IMR-90 (cell line): ENCODE measurements at regions not wholly inside any gene's neighbourhood (a gene's known extent, or its start where the extent isn't known, plus 50 kb on each side); places are given as distances from the start of the nearest gene placed in this dataset.
"Not testable (repeated sequence)": the region's sequence is repeated elsewhere in the genome, so short reads cannot be mapped to it uniquely, and the experiment has no call there.

ENCODE experiments used
- ATAC-seq: fragments of 200-7000 bp; cut with Tn5 transposase; 2 replicates; pipeline ENCODE4 v1.9.1; 2020; ENCODE audit warnings: low read depth, mild to moderate bottlenecking, moderate library complexity
- BruUV-seq: library from RNA; stranded (reverse); fragments of 400-500 nt; replicated peaks from 2 replicates; lab custom pipeline; 2021; lab: Mats Ljungman, UMichigan
- CTCF ChIA-PET: fragments of 300-600 bp; formaldehyde crosslinking; extraction: SDS; loops from one replicate; lab custom pipeline; 2021; ENCODE audit warnings: antibody characterized with exemption; lab: Yijun Ruan, JAX
- POLR2A ChIA-PET: fragments of 300-600 bp; sonication (Branson Sonifier 250); formaldehyde crosslinking; loops from one replicate; lab custom pipeline; 2022; ENCODE audit warnings: antibody characterized with exemption; ENCODE audit not compliant: unreplicated experiment; lab: Charles Lee
- DNase-seq: peaks from one replicate; pipeline ENCODE4 v3.0.0; 2013
- H2AFZ ChIP-seq: replicated peaks from 2 replicates; pipeline ENCODE3; 2013; ENCODE audit warnings: low read length, mild to moderate bottlenecking; ENCODE audit not compliant: poor library complexity
- H2AK5ac ChIP-seq: 2 replicates; pipeline ENCODE4 v1.6.1; 2013; ENCODE audit warnings: low read depth, low read length, inconsistent platforms
- H2AK9ac ChIP-seq: replicated peaks from 2 replicates; pipeline ENCODE3; 2013; ENCODE audit warnings: mild to moderate bottlenecking, low read depth, low read length, moderate library complexity; ENCODE audit not compliant: poor library complexity
- H2BK120ac ChIP-seq: 2 replicates; pipeline ENCODE4 v1.6.1; 2013; ENCODE audit warnings: low read depth, low read length, inconsistent platforms
- H2BK15ac ChIP-seq: 3 replicates; pipeline ENCODE4 v1.6.1; 2013; ENCODE audit warnings: low read depth, low read length, inconsistent platforms
- H2BK20ac ChIP-seq: 2 replicates; pipeline ENCODE4 v1.6.1; 2013; ENCODE audit warnings: low read depth, mild to moderate bottlenecking, inconsistent platforms, low read length, moderate library complexity
- H2BK5ac ChIP-seq: 2 replicates; pipeline ENCODE4 v1.6.1; 2013; ENCODE audit warnings: mild to moderate bottlenecking, low read depth, low read length, inconsistent platforms; ENCODE audit not compliant: poor library complexity, severe bottlenecking
- H3K14ac ChIP-seq: replicated peaks from 2 replicates; pipeline ENCODE4 v1.6.1; 2013; ENCODE audit warnings: low read depth, low read length, inconsistent platforms
- H3K18ac ChIP-seq: 2 replicates; pipeline ENCODE4 v1.6.1; 2013; ENCODE audit warnings: low read depth, low read length, control low read depth
- H3K23ac ChIP-seq: 2 replicates; pipeline ENCODE4 v1.6.1; 2013; ENCODE audit warnings: low read depth, low read length, inconsistent platforms
- H3K27ac ChIP-seq: 2 replicates; pipeline ENCODE4 v1.5.1; 2013; ENCODE audit warnings: mild to moderate bottlenecking, control low read depth, low read length; ENCODE audit not compliant: insufficient read depth
- H3K27me3 ChIP-seq: 2 replicates; pipeline ENCODE4 v1.6.1; 2013; ENCODE audit warnings: low read length; ENCODE audit not compliant: control insufficient read depth, insufficient read depth
- H3K36me3 ChIP-seq: 2 replicates; pipeline ENCODE4 v1.6.1; 2013; ENCODE audit warnings: low read length, mixed read lengths; ENCODE audit not compliant: control insufficient read depth, insufficient read depth
- H3K4ac ChIP-seq: 2 replicates; pipeline ENCODE4 v1.6.1; 2013; ENCODE audit warnings: low read depth, low read length, inconsistent platforms
- H3K4me1 ChIP-seq: 2 replicates; pipeline ENCODE4 v1.6.1; 2013; ENCODE audit warnings: low read length, mixed read lengths; ENCODE audit not compliant: control insufficient read depth, insufficient read depth
- H3K4me2 ChIP-seq: 2 replicates; pipeline ENCODE4 v1.6.1; 2013; ENCODE audit warnings: low read depth, mild to moderate bottlenecking, control low read depth, low read length, moderate library complexity
- H3K4me3 ChIP-seq: 2 replicates; pipeline ENCODE4 v1.5.1; 2013; ENCODE audit warnings: low read depth, mild to moderate bottlenecking, control low read depth, low read length, moderate library complexity; ENCODE audit not compliant: insufficient read depth
- H3K56ac ChIP-seq: 2 replicates; pipeline ENCODE4 v1.6.1; 2013; ENCODE audit warnings: low read length, inconsistent platforms; ENCODE audit not compliant: insufficient read depth; ENCODE audit errors: extremely low read depth
- H3K79me1 ChIP-seq, 2 experiments: 2 replicates each; pipeline ENCODE4 v1.6.1; 2013; ENCODE audit warnings: low read length in 2 of 2, inconsistent platforms in 1 of 2, low read depth in 1 of 2
- H3K9ac ChIP-seq: 2 replicates; pipeline ENCODE4 v1.6.1; 2013; ENCODE audit warnings: low read depth, low read length, control low read depth
- H3K9me1 ChIP-seq: 2 replicates; pipeline ENCODE4 v1.6.1; 2013; ENCODE audit warnings: low read length, inconsistent platforms; ENCODE audit not compliant: insufficient read depth
- H3K9me3 ChIP-seq: 2 replicates; pipeline ENCODE4 v1.6.1; 2013; ENCODE audit warnings: low read length; ENCODE audit not compliant: control insufficient read depth, insufficient read depth
- H4K20me1 ChIP-seq: 2 replicates; pipeline ENCODE4 v1.6.1; 2013; ENCODE audit warnings: low read length, inconsistent platforms; ENCODE audit not compliant: insufficient read depth
- H4K5ac ChIP-seq: 2 replicates; pipeline ENCODE4 v1.6.1; 2013; ENCODE audit warnings: mild to moderate bottlenecking, low read depth, low read length, control low read depth
- H4K8ac ChIP-seq, 2 experiments: 2 replicates each; pipeline ENCODE4 v1.6.1; 2013; ENCODE audit warnings: low read depth in 2 of 2, low read length in 2 of 2, control low read depth in 1 of 2, inconsistent platforms in 1 of 2
- H4K91ac ChIP-seq: 2 replicates; pipeline ENCODE4 v1.6.1; 2013; ENCODE audit warnings: low read depth, low read length, inconsistent platforms; ENCODE audit not compliant: insufficient read depth
- WGBS, 2 experiments: methylation state at CpG; one replicate each; pipeline versions ENCODE4 v1.1.5 to v1.1.7; 2013; ENCODE audit warnings: missing lambda C conversion rate in 2 of 2; ENCODE audit not compliant: insufficient read length in 1 of 2; ENCODE audit errors: extremely low coverage in 2 of 2; 5-methylcytosine and 5-hydroxymethylcytosine counted together
- dilution Hi-C: fragments of 300-500 bp; cut with HindIII; formaldehyde crosslinking; loops from one replicate; pipeline ENCODE4 v1.14.3; 2018; ENCODE audit warnings: low sequenced_read_pairs; ENCODE audit not compliant: unreplicated experiment
- in situ Hi-C: fragments of 300-500 bp; cut with MboI; formaldehyde crosslinking; loops from 3 replicates; pipeline ENCODE4 v1.14.3; 2019; ENCODE audit warnings: low sequenced_read_pairs, inconsistent platforms, mixed read lengths
- intact Hi-C: fragments of 100-400 bp; cut with micrococcal nuclease; formaldehyde crosslinking; loops from 2 replicates; pipeline ENCODE4 v1.10.0; 2022

DNA sequence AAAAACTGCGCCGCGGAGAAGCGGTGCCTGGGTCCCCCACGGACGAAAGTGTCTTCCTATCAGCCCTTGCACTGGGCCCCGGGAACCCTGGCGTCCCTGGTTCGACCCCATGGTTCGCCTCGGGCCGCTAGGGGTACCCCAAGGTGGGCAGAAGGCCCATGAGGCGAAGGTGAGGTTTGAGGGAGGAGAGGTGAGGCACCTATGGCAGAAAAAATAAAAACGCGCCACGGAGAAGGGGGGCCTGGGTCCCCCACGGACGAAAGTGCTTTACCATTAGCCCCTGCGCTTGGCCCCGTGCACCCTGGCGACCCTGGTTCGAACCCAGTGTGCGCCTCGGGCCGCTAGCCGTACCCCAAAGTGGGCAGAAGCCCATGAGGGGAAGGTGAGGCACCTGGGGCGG, 756.1 kb downstream of the SPATA31A1 start:
- H3K36me3 ChIP-seq, H4K8ac ChIP-seq, H3K56ac ChIP-seq, H4K20me1 ChIP-seq, H3K9ac ChIP-seq, ATAC-seq, BruUV-seq, dilution Hi-C loops, H2AK5ac ChIP-seq, H3K18ac ChIP-seq, intact Hi-C loops, H3K27me3 ChIP-seq, H3K4ac ChIP-seq, H3K14ac ChIP-seq, H3K4me2 ChIP-seq, H3K79me1 ChIP-seq, H3K9me3 ChIP-seq, H3K27ac ChIP-seq, H3K23ac ChIP-seq, H3K4me3 ChIP-seq, POLR2A ChIA-PET, H2BK15ac ChIP-seq, H3K4me1 ChIP-seq, DNase-seq, H4K91ac ChIP-seq, H2BK5ac ChIP-seq, H2BK20ac ChIP-seq, H4K5ac ChIP-seq, in situ Hi-C loops, H2AK9ac ChIP-seq, H2BK120ac ChIP-seq, CTCF ChIA-PET, H2AFZ ChIP-seq, H3K9me1 ChIP-seq: not testable (repeated sequence)
- no CpG with 5 or more reads among the region's 27 CpGs for WGBS, 2 experiments

DNA sequence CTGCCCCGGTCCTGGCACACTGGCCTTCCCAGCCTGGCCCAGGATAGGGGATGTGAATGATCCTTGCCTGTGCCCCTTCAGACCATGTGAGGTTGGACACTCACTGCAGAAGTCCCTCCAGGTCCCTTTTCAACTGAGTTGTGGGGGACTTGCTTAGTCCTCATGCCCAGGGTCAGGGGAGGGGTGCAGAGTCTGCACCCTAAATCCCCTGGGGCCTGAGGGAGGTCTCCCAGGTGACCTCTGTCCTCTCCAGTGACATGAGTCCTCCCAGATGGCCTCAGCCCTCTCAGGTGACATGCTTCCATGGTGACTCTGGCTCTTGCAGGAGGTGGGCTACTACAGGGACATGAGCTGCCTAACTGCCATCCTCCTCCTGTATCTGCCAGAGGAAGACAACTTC, 775.1 kb downstream of the SPATA31A1 start:
- H2BK20ac ChIP-seq, H3K9me3 ChIP-seq, H2BK15ac ChIP-seq, H2BK120ac ChIP-seq, BruUV-seq, H4K91ac ChIP-seq, H3K14ac ChIP-seq, H2BK5ac ChIP-seq, H2AK9ac ChIP-seq, H2AFZ ChIP-seq, intact Hi-C loops, H3K9ac ChIP-seq, CTCF ChIA-PET, H3K9me1 ChIP-seq, H4K20me1 ChIP-seq, H2AK5ac ChIP-seq, H3K56ac ChIP-seq, H3K4me1 ChIP-seq, H3K27ac ChIP-seq, H3K27me3 ChIP-seq, dilution Hi-C loops, H3K4me2 ChIP-seq, DNase-seq, ATAC-seq, H4K8ac ChIP-seq, in situ Hi-C loops, H3K4ac ChIP-seq, H4K5ac ChIP-seq, H3K4me3 ChIP-seq, H3K23ac ChIP-seq, POLR2A ChIA-PET, H3K79me1 ChIP-seq, H3K36me3 ChIP-seq, H3K18ac ChIP-seq: not testable (repeated sequence)
- no CpG with 5 or more reads among the region's 1 CpG for WGBS, 2 experiments
